ENCODE measurements at regions not wholly inside any gene's neighbourhood (a gene's known extent, or its start where the extent isn't known, plus 50 kb on each side); places are given as distances from the start of the nearest gene placed in this dataset.

- Histone ChIP-seq H3K36me3 (no peaks in the 10 kb centered on the region), H3K4me3 (no peak overlapping the region), H3K27ac (no peak overlapping the region), H3K9me3 (no peaks in the 10 kb centered on the region), H3K4me1 (ENCODE audit: insufficient read depth) (no peaks in the 10 kb centered on the region), H3K27me3 (no peaks in the 10 kb centered on the region)
- WGBS, 3 donors = 83 to 89% (median 86%) methylated on average over 7 of the region's 7 CpGs
- TF ChIP-seq EP300 (IDR thresholded peaks at IDR 0.05) = no peak
- DNase-seq = no peak
- intact Hi-C loops (cut with DNase I) = no loop called here
Measured at GRCh38 chr2:240288087-240288521, 147.4 kb upstream of the GPC1 start.

DNA sequence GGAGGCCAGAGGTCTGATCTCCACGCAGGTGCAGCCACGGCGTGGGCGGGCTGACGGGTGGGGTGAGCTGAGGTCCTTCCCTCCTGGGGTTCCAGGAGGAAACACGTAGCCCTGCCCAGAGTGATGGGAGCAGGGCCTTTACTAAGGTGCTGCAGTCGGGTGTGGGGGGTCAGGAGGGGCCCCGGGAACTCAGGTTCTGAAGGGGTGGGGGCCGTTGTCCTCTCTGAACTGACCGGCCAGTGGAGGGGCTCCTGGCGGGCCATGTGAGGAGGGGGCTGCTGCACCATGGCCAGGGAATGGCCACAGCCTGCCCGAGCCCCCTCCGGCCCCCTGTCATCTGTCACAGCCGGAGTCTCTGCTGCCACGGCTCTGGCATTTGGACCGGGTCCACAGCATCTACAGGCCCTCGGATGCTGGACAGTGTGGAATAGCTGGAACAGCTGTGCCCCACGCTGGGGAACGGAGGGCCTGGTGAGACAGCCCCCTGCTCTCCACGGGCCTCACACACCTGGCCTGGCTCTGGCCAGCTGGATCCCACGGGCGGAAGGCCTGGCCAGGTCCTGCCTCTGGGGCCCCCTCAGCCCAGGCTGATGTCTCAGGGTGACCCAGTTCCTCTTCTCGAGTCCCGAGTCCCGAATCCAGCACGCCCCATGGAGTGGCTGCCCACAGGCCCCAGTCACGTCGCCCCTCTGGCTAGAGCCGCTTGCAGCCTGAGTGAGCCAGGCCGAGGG, 145.6 kb upstream of the GPC1 start:
- H3K36me3 ChIP-seq = no peaks in the 10 kb centered on the region
- DNase-seq = no peak
- no peaks in the 10 kb centered on the region for H3K9me3 ChIP-seq
- WGBS, 3 donors = 81 to 85% (median 84%) methylated on average over 28 to 30 of the region's 30 CpGs
- intact Hi-C loops (cut with DNase I) = no loop called here
- H3K27ac ChIP-seq = no peak overlapping the region
- H3K27me3 ChIP-seq = no peaks in the 10 kb centered on the region
- no peak for TF ChIP-seq POLR2A (IDR thresholded peaks at IDR 0.05)
- TF ChIP-seq CTCF (IDR thresholded peaks at IDR 0.05) = no peak
- TF ChIP-seq EP300 (IDR thresholded peaks at IDR 0.05) = no peak
- H3K4me1 ChIP-seq (ENCODE audit: insufficient read depth) = no peaks in the 10 kb centered on the region
- H3K4me3 ChIP-seq = no peak overlapping the region

- Histone ChIP-seq H3K36me3 (no peaks in the 10 kb centered on the region), H3K27me3 (no peaks in the 10 kb centered on the region), H3K4me1 (ENCODE audit: insufficient read depth) (peaks cover 2% of the 10 kb centered on the region), H3K9me3 (no peaks in the 10 kb centered on the region), H3K4me3 (no peak overlapping the region), H3K27ac (no peak overlapping the region)
- intact Hi-C loops (cut with DNase I) = no loop called here
- WGBS, 3 donors = 85 to 89% (median 85%) methylated on average over 28 to 30 of the region's 30 CpGs
- TF ChIP-seq POLR2A (IDR thresholded peaks at IDR 0.05) = no peak
- TF ChIP-seq EP300 (IDR thresholded peaks at IDR 0.05) = no peak
- no peak for TF ChIP-seq CTCF (IDR thresholded peaks at IDR 0.05)
- no peak for DNase-seq
Measured at GRCh38 chr2:240290432-240291336, 144.8 kb upstream of the GPC1 start.

DNA sequence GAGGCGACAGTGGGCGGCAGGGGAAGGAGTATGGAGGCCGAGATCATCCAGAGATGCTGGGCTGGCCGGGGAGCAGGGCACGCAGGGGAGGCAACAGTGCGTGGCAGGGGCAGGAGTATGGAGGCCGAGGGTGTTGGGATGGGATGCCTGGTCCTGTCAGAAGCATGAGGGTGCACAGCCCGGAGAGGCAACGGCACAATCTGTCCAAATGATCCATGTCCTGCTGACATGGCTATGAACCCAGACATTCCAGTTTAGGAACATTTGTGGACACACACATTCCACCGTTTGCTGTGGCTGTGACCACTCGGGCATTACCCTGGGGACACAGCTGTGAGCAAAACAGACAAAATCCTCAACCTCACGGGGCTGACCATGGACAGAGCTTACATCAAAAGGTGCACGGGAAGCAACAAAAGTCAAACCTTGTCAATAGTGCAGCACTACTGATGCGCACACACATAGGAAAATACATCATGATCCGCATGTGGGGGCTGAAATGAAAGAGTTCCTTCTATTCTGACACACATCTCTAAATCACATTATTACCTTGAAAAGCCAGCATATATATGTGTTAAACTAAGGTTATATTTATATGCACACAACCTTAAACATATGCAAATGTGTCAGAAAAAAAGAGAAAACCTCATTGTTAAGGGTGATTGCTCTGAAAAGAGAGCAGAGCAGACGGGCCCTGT, 144.0 kb upstream of the GPC1 start:
- peaks cover 3% of the 10 kb centered on the region for H3K4me1 ChIP-seq (ENCODE audit: insufficient read depth)
- 78 to 85% (median 82%) methylated on average over 16 of the region's 16 CpGs for WGBS, 3 donors
- no peaks in the 10 kb centered on the region for H3K9me3 ChIP-seq
- intact Hi-C loops (cut with DNase I) = no loop called here
- no peak for DNase-seq
- no peak for TF ChIP-seq POLR2A (IDR thresholded peaks at IDR 0.05)
- no peak for TF ChIP-seq CTCF (IDR thresholded peaks at IDR 0.05)
- no peak for TF ChIP-seq EP300 (IDR thresholded peaks at IDR 0.05)
- no peaks in the 10 kb centered on the region for H3K27me3 ChIP-seq
- no peak overlapping the region for H3K4me3 ChIP-seq
- no peak overlapping the region for H3K27ac ChIP-seq
- H3K36me3 ChIP-seq = no peaks in the 10 kb centered on the region
